ENCODE measurements at regions not wholly inside any gene's neighbourhood (a gene's known extent, or its start where the extent isn't known, plus 50 kb on each side); places are given as distances from the start of the nearest gene placed in this dataset.
"Not testable (repeated sequence)": the region's sequence is repeated elsewhere in the genome, so short reads cannot be mapped to it uniquely, and the experiment has no call there.

- no peak for DNase-seq (ENCODE audit: low read depth in 3 of 3)
Observed at GRCh38 chr9:17846948-17847655, 268.2 kb downstream of the SH3GL2 start.

GRCh38 chr9:17847908-17848307, 269.0 kb downstream of the SH3GL2 start:
- no peak for DNase-seq (ENCODE audit: low read depth in 3 of 3)

- no peak for DNase-seq (ENCODE audit: low read depth in 3 of 3)
Observed at GRCh38 chr9:17852108-17852507, 273.2 kb downstream of the SH3GL2 start.

- DNase-seq (ENCODE audit: low read depth in 3 of 3): no peak
Observed at GRCh38 chr9:17854487-17854886, 275.6 kb downstream of the SH3GL2 start.

DNA sequence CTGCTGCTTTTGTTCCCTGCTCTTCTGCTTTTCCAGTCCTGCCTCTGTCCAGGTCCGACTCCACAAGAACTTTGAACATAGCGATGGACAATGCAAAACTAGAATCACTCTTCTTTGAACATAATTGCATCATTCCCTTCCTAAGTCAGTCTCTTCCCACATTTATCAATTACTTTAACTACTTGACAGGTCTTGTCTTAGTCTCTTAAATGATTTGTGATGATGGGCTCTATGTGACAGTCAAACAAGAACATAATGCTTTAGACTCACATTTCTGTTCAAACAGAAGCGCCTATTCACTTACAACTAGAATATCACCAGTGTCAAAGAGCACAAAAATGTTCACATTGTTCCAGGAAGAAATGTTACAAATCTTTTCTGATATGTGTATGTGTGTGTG, 278.1 kb downstream of the SH3GL2 start:
- DNase-seq (ENCODE audit: low read depth in 3 of 3): no peak

- no peak for DNase-seq (ENCODE audit: low read depth in 3 of 3)
Observed at GRCh38 chr9:17859228-17859627, 280.4 kb downstream of the SH3GL2 start.

GRCh38 chr9:17859987-17860386, 281.1 kb downstream of the SH3GL2 start:
- DNase-seq (ENCODE audit: low read depth in 3 of 3): no peak

GRCh38 chr9:17862101-17862500, 283.2 kb downstream of the SH3GL2 start:
- DNase-seq (ENCODE audit: low read depth in 3 of 3): no peak

DNA sequence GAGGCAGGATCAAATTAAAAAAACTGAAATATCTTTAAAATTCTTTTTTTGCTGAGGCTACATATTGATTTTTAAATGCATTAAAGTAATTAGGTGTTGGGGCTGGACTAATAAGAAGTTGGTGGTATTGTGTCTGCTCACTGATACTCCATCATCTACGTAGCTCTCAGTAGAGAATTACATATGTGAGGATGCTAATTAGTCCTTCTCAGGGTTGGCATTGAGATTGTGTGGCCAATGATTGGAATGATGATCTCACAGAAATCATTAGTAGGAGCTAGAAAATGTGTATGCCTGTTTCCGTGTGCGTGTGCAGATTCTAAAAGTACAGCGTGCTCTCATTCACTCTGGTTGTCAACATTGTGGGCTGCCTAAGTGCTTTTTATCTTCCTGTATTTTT, 283.8 kb downstream of the SH3GL2 start:
- no peak for DNase-seq (ENCODE audit: low read depth in 3 of 3)

DNA sequence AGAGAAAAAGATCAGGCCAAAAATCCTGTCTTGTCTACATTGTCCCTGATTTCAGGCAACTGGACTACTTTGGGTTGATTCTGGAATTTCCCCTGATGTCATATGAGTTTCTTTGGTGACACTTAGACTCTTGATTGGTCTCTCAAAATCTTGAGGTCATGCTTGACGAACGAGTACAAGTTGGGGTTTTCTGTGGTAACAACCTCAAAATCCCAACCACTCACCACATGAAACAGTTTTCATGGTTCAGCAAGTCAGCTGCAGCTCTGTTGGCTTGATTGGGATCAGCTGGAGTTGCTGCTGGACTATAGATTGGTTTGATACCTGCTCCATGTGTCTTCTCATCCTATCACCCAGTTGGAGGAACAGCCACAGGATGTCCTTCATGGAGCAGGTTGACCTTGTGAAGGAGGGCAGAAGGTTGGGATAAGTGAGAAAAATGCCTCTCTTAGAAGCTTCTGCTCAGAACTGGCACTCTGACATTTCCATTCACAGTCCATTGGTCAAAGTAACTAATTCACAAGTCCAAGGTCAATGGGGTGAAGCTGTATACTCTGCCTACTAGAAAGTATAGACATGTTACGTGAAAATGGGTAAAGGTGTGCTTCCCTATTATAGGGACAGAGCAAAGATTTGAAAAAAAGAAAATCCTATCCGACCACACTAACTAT, 284.5 kb downstream of the SH3GL2 start:
- DNase-seq (ENCODE audit: low read depth in 3 of 3): no peak

- DNase-seq (ENCODE audit: low read depth in 3 of 3): no peak
Observed at GRCh38 chr9:17863924-17864323, 285.1 kb downstream of the SH3GL2 start.

- DNase-seq (ENCODE audit: low read depth in 3 of 3): no peak
Observed at GRCh38 chr9:17864951-17865350, 286.1 kb downstream of the SH3GL2 start.

DNA sequence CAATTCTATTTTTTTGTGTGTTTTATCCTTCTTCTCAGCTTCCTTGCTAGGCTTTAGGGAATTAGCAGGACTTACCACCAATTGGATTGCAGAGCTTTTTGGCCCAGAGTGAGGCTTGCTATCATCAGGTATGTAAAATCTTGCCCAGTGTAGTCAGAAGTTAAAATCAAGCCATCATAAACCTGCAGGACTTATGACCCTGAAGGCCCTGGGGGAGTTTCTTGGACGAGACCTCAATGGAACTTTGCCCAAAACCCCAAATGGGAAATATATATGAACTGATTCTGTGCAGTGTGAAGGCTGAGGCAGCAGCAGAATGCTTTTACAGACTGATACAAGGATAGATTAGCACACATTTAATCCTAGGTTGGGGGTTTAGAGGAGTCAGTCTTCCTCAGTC, 287.0 kb downstream of the SH3GL2 start:
- DNase-seq (ENCODE audit: low read depth in 3 of 3): no peak

- DNase-seq (ENCODE audit: low read depth in 3 of 3): no peak
Observed at GRCh38 chr9:17870722-17871121, 291.9 kb downstream of the SH3GL2 start.

GRCh38 chr9:17871213-17871890, 292.5 kb downstream of the SH3GL2 start:
- DNase-seq (ENCODE audit: low read depth in 3 of 3): no peak

DNA sequence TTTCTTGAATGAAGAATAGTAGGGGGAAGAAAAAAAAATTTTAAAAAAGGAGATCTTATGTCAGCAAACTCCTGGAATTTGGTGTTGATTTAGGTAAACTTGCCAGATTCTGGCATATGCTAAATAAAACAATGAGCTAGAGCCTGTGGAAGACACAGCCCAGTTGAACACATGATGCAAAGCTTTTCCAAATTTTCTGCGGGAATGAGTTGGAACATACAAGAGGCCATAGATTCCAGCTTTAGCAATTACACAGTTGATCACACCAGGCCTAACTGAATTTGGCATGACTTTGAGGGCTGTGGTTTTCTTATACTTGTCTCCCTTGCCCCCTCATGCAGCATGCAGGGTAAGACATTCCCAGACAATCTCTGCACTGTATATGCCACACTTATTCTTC, 297.0 kb downstream of the SH3GL2 start:
- DNase-seq (ENCODE audit: low read depth in 3 of 3): no peak

- DNase-seq (ENCODE audit: low read depth in 3 of 3): no peak
Observed at GRCh38 chr9:17876687-17877086, 297.8 kb downstream of the SH3GL2 start.

DNA sequence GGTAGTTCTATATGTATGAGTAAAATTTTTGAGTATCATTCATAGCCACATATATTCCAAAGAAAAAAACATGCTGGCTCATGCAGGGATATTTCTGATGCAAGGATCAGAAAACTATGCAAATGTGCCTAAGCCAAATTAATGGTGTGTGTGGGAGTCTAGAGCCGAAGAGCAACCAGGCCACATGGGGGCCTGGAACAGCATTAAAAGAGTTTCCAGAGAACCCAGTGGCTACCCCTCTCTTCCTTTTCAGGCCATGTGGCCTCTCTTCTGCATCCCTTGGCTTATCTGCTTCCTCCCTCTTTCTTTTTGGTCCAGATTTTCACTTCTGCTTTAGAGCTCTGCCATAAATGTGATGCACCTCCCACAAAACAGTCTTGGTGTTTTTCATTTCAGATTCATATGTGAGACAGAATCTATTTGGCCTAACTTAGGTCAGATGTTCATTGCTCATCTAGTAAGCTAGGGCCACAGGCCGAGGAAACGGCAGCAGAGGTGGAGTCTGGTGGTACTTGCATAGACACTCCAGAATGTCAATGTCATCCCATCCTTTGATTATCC, 300.0 kb downstream of the SH3GL2 start:
- DNase-seq (ENCODE audit: low read depth in 3 of 3): no peak

DNA sequence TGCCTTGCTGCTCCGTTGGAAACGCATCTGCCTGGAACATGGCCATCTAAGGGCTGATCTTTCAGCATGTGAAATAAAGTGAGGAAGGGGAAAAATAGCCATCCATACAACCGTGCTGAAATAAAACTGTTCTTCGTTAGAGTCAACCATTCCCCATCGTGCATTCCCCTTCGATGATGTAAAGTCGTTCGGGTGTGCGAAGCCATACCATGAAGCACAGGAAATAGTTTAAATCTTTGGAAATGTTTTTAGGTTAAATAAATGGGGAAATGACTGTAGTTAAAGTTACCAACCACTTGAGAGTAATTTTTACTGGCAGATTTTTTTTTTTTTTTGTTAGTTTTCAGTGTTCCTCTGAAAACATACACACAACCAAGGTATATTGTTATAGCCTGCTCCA, 302.5 kb downstream of the SH3GL2 start:
- no peak for DNase-seq (ENCODE audit: low read depth in 3 of 3)

GRCh38 chr9:17882688-17883594, 304.1 kb downstream of the SH3GL2 start:
- DNase-seq (ENCODE audit: low read depth in 3 of 3): no peak

DNA sequence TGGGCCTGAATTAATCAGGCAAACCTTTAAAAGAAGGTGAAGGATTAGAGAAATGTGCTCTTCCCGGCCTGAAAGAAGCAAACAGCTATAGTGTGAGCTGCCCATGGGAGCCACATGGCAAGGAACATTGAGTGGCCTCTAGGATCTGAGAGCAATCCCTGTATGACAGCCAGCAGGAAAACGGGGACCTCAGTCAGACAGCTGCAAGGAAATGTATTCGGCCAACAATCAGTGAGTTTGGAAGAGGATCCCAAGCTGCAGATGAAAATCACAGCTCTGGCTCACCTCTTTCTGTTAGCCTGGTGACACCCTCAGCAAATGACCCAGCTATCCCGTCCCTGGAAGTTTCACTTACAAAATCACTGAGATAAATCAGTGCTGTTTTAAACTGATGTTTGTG, 309.2 kb downstream of the SH3GL2 start:
- DNase-seq (ENCODE audit: low read depth in 3 of 3): no peak

DNA sequence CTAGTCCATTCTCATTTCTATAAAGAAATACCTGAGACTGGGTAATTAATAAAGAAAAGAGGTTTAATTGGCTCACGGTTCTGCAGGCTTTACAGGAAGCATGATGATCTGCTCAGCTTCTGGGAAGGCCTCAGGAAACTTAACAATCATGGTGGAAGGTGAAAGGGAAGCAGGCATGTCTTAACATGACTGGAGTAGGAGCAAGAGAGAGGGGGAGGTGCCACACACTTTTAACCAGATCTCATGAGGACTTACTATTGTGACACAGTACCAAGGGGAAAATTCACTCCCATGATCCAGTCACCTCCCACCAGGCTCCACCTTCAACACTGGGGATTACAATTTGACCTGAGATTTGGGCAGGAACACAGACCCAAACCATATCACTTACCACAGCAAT, 310.1 kb downstream of the SH3GL2 start:
- DNase-seq (ENCODE audit: low read depth in 3 of 3): not testable (repeated sequence)

Data from stimulated activated CD4-positive, alpha-beta T cell treated with anti-CD3 and anti-CD28 coated beads, TNF-alpha, amount 100 ng/mL, for 24 hours (primary cell).